Calu3 (cell line): ENCODE measurements at regions not wholly inside any gene's neighbourhood (a gene's known extent, or its start where the extent isn't known, plus 50 kb on each side); places are given as distances from the start of the nearest gene placed in this dataset.

ENCODE experiments used
- BruUV-seq: library from RNA; stranded (reverse); fragments of 400-500 nt; replicated peaks from 2 replicates; lab custom pipeline; 2021; lab: Mats Ljungman, UMichigan
- CTCF ChIA-PET: fragments of 300-600 bp; sonication (Branson Sonifier 250); formaldehyde crosslinking; loops from one replicate; lab custom pipeline; 2022; ENCODE audit warnings: antibody characterized with exemption; lab: Charles Lee
- DNase-seq: peaks from one replicate; pipeline ENCODE4 v3.0.0; 2022
- H3K27ac Mint-ChIP-seq: one replicate; pipeline ENCODE4 v1.8.0; 2022; ENCODE audit warnings: mixed read lengths; ENCODE audit not compliant: unreplicated experiment
- H3K27me3 Mint-ChIP-seq: one replicate; pipeline ENCODE4 v1.8.0; 2022; ENCODE audit warnings: mixed read lengths; ENCODE audit not compliant: unreplicated experiment
- H3K36me3 Mint-ChIP-seq: one replicate; pipeline ENCODE4 v1.8.0; 2022; ENCODE audit warnings: mild to moderate bottlenecking, moderate library complexity, mixed read lengths; ENCODE audit not compliant: insufficient read depth, unreplicated experiment
- H3K4me1 Mint-ChIP-seq: one replicate; pipeline ENCODE4 v1.8.0; 2022; ENCODE audit warnings: mild to moderate bottlenecking, low read depth, mixed read lengths; ENCODE audit not compliant: unreplicated experiment
- H3K4me3 Mint-ChIP-seq: one replicate; pipeline ENCODE4 v1.8.0; 2022; ENCODE audit warnings: mild to moderate bottlenecking, low read depth, moderate library complexity, mixed read lengths; ENCODE audit not compliant: unreplicated experiment
- H3K9me3 Mint-ChIP-seq: one replicate; pipeline ENCODE4 v1.8.0; 2022; ENCODE audit warnings: low read depth, mixed read lengths; ENCODE audit not compliant: unreplicated experiment
- intact Hi-C: fragments of 100-400 bp; cut with micrococcal nuclease; formaldehyde crosslinking; loops from one replicate; pipeline ENCODE4 v1.10.0; 2022; ENCODE audit not compliant: unreplicated experiment
- TF ChIP-seq, protein P1 (sequence below): fragments of 200-600 bp; IDR thresholded peaks from one replicate; pipeline ENCODE4 v1.8.0; 2022; ENCODE audit warnings: antibody characterized with exemption; ENCODE audit not compliant: unreplicated experiment

DNA sequence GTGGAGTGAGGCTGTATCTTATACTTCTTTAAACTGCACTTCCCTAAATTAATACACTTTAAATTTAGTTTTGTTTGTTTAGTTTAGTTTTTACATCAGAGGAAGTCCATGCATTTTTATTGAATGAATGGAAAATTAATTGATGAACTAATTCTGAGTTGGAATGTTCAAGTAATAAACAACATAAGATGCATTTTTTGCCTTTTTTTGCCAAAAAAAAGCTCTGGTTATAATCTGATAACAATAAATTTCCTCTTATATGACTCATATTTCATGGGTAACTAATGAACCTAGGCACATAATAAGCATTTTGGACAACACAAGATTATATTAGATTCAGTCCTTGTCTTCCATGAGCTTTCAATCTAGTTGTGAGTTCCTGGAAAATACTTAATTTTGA, 323.1 kb downstream of the CENPW start:
- Mint-ChIP-seq H3K27ac (no peak overlapping the region), H3K4me3 (no peak overlapping the region), H3K36me3 (no peaks in the 10 kb centered on the region), H3K27me3 (no peaks in the 10 kb centered on the region), H3K4me1 (no peaks in the 10 kb centered on the region), H3K9me3 (no peaks in the 10 kb centered on the region)
- intact Hi-C loops: loop anchor here (10.0 kb wide), 1 partner anchor 462 kb away; no protein-coding TSS in a partner anchor
- BruUV-seq: no TSS peak
- CTCF ChIA-PET: no interaction called here
- TF ChIP-seq, protein P1, sequence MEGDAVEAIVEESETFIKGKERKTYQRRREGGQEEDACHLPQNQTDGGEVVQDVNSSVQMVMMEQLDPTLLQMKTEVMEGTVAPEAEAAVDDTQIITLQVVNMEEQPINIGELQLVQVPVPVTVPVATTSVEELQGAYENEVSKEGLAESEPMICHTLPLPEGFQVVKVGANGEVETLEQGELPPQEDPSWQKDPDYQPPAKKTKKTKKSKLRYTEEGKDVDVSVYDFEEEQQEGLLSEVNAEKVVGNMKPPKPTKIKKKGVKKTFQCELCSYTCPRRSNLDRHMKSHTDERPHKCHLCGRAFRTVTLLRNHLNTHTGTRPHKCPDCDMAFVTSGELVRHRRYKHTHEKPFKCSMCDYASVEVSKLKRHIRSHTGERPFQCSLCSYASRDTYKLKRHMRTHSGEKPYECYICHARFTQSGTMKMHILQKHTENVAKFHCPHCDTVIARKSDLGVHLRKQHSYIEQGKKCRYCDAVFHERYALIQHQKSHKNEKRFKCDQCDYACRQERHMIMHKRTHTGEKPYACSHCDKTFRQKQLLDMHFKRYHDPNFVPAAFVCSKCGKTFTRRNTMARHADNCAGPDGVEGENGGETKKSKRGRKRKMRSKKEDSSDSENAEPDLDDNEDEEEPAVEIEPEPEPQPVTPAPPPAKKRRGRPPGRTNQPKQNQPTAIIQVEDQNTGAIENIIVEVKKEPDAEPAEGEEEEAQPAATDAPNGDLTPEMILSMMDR: no peak
- no peak for DNase-seq

DNA sequence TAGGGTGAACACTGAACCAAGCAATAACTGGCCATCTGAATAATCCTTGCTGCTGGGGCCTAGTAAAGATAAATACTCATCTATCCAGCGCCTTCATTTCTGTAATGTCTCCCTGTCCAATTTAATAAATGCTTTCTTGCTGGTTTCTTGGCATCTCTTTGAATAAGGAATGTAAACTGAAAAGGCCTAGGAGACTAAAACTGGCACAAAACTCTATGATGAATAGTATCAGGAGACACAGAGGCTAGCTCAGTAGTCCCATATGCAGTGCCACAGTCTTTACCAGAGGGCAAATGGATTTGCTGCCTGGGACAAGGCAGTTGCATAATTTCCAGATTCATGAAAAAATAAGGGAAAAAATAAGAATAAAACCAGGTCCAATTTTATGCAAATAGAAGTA, 324.4 kb downstream of the CENPW start:
- no peaks in the 10 kb centered on the region for H3K4me1 Mint-ChIP-seq
- no peak overlapping the region for H3K27ac Mint-ChIP-seq
- DNase-seq: no peak
- intact Hi-C loops: loop anchor here (10.0 kb wide), 1 partner anchor 461 kb away; no protein-coding TSS in a partner anchor
- CTCF ChIA-PET: no interaction called here
- H3K27me3 Mint-ChIP-seq: no peaks in the 10 kb centered on the region
- H3K9me3 Mint-ChIP-seq: no peaks in the 10 kb centered on the region
- no TSS peak for BruUV-seq
- no peaks in the 10 kb centered on the region for H3K36me3 Mint-ChIP-seq
- no peak overlapping the region for H3K4me3 Mint-ChIP-seq
- TF ChIP-seq, protein P1: no peak

DNA sequence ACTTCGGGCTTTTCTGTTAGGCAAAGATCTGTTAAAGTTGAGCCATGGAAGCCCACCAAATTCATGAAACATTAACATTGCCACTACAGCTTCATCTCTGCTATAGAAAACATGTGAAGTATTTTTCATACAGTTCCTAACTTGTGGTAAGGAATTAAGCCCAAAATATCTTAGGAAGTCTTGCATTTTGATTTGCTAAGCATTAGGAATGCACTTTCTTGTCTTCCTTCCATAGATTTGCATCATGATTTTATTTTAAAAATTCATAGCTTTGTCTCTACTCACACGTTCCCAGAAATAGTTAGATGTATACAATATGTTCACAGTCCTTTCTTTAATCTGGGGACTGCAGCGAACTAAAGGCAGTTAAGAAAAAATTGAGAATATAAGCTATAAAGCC, 325.6 kb downstream of the CENPW start:
- H3K27ac Mint-ChIP-seq: no peak overlapping the region
- CTCF ChIA-PET: no interaction called here

DNA sequence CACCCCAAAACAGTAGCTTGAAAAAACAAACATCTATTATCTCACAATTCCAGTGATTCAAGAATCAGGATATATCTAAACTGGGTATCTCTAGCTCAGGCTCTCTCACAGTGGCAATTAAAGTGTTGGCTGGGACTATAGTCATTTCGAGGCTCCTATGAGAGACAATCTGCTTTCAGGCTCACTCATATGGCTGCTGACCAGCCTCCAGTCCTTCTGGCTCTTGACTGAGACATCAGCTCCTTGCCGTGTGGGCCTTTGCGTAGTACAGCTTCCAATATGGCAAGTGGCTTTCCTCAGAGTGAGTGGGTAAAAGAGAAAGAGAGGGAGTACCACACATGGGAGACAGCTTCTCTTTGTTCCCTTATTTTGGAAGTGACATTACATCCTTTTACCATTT, 327.2 kb downstream of the CENPW start:
- intact Hi-C loops: loop anchor here (10.0 kb wide), 1 partner anchor 458 kb away; no protein-coding TSS in a partner anchor
- no peak overlapping the region for H3K4me3 Mint-ChIP-seq
- no peaks in the 10 kb centered on the region for H3K4me1 Mint-ChIP-seq
- H3K27ac Mint-ChIP-seq: no peak overlapping the region
- no TSS peak for BruUV-seq
- CTCF ChIA-PET: interaction anchor here (0.7 kb wide), 1 partner anchor 487 kb away, joined by 6 read pairs; no protein-coding TSS in a partner anchor
- H3K36me3 Mint-ChIP-seq: no peaks in the 10 kb centered on the region
- no peak for DNase-seq
- no peaks in the 10 kb centered on the region for H3K9me3 Mint-ChIP-seq
- TF ChIP-seq, protein P1: no peak
- no peaks in the 10 kb centered on the region for H3K27me3 Mint-ChIP-seq

More for the DNA sequence above, 325.6 kb downstream of the CENPW start:
- Mint-ChIP-seq H3K4me3 (no peak overlapping the region), H3K9me3 (no peaks in the 10 kb centered on the region), H3K4me1 (no peaks in the 10 kb centered on the region), H3K36me3 (no peaks in the 10 kb centered on the region), H3K27me3 (no peaks in the 10 kb centered on the region)
- TF ChIP-seq, protein P1: no peak
- intact Hi-C loops: loop anchor here (10.0 kb wide), 1 partner anchor 459 kb away; no protein-coding TSS in a partner anchor
- BruUV-seq: no TSS peak
- no peak for DNase-seq
